Activated T-cell treated with anti-CD3 and anti-CD28 coated beads, Interleukin-2, amount 50 U/mL, for 4 hours (primary cell): ENCODE measurements at regions not wholly inside any gene's neighbourhood (a gene's known extent, or its start where the extent isn't known, plus 50 kb on each side); places are given as distances from the start of the nearest gene placed in this dataset.

Source experiments
- ATAC-seq, 2 donors: fragments of 200-7000 bp; cut with Tn5 transposase; one replicate each; pipeline ENCODE4 v1.10.0; 2021
- DNase-seq: peaks from one replicate; pipeline ENCODE4 v3.0.0-alpha.2; 2020
- H3K27me3 Mint-ChIP-seq: one replicate; pipeline ENCODE4 v1.8.0; 2021; ENCODE audit warnings: low read depth, mixed read lengths
- H3K36me3 Mint-ChIP-seq: one replicate; pipeline ENCODE4 v1.8.0; 2022; ENCODE audit warnings: mixed read lengths; ENCODE audit not compliant: insufficient read depth
- H3K4me1 Mint-ChIP-seq: one replicate; pipeline ENCODE4 v1.8.0; 2021; ENCODE audit warnings: low read depth, mixed read lengths
- H3K4me3 Mint-ChIP-seq: one replicate; pipeline ENCODE4 v1.8.0; 2021; ENCODE audit warnings: mild to moderate bottlenecking, moderate library complexity, mixed read lengths
- H3K9me3 Mint-ChIP-seq: one replicate; pipeline ENCODE4 v1.8.0; 2021; ENCODE audit warnings: mixed read lengths

DNA sequence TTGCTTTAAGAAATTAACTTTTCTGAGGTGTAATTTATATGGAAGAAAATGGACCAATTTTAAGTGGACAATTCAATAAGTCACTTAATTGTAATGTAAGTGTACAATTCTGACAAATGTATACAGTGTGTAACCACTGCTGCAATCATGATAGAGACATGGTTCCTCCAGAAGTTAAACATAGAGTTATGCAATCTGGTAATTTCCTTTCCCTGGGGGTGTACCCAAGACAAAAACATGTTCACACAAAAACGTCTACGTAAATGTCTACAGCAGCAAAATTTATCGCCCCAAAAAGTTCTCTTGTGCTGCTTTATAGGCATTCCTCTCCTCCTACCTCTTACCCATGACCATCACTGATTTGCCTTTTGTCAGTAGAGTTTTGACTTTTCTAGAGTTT, 141.5 kb downstream of the AQP4 start:
- no peaks in the 10 kb centered on the region for H3K27me3 Mint-ChIP-seq

GRCh38 chr18:26722565-26722931, 143.0 kb downstream of the AQP4 start:
- Mint-ChIP-seq H3K4me3 (no peak overlapping the region), H3K4me1 (no peaks in the 10 kb centered on the region), H3K36me3 (no peaks in the 10 kb centered on the region), H3K9me3 (no peaks in the 10 kb centered on the region), H3K27me3 (no peaks in the 10 kb centered on the region)
- DNase-seq (no peak), ATAC-seq (no peak)

More for the DNA sequence above, 141.5 kb downstream of the AQP4 start:
- no peaks in the 10 kb centered on the region for H3K4me1 Mint-ChIP-seq
- H3K36me3 Mint-ChIP-seq: no peaks in the 10 kb centered on the region
- DNase-seq: no peak
- ATAC-seq: no peak
- H3K4me3 Mint-ChIP-seq: no peak overlapping the region
- no peaks in the 10 kb centered on the region for H3K9me3 Mint-ChIP-seq

DNA sequence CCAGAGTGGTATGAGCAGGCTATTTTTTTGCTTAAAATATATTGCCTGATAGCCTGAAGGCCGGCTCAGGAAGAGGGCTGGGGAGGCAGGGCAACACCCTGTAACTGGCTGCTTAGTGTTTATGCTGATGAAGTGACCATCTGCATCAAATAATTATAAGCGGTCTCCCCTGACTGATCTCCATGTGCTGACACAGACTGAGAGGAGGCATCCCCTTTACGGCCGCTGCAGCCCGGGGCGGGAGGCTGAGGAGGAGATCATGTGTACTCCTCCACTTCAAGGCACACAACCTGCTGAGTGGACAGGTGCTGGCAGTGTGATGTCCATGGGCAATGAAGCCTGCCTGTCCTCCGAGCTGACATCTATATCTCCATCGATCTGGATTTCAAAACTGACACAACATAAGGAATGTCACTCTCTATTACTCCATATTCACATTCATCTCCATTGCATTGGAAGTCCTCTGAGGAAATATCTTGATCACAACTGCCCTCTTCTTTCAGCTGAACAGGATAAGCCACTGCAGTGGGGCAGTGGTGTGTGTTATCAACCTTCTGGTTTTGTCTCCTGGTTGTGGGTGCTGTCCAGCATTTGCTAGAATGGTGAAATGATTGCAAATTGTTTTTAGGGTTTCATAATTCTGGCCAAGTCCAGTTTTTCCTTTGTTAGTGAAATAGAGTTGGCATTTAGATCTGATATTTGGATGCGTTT, 143.5 kb downstream of the AQP4 start:
- Mint-ChIP-seq H3K27me3 (no peaks in the 10 kb centered on the region), H3K9me3 (no peaks in the 10 kb centered on the region), H3K4me1 (no peaks in the 10 kb centered on the region), H3K36me3 (no peaks in the 10 kb centered on the region), H3K4me3 (no peak overlapping the region)
- no peak for DNase-seq
- no peak for ATAC-seq

GRCh38 chr18:26719896-26720295, 145.6 kb downstream of the AQP4 start:
- Mint-ChIP-seq H3K9me3 (no peaks in the 10 kb centered on the region), H3K4me3 (no peak overlapping the region), H3K36me3 (no peaks in the 10 kb centered on the region), H3K4me1 (no peaks in the 10 kb centered on the region), H3K27me3 (no peaks in the 10 kb centered on the region)
- ATAC-seq: no peak
- no peak for DNase-seq

DNA sequence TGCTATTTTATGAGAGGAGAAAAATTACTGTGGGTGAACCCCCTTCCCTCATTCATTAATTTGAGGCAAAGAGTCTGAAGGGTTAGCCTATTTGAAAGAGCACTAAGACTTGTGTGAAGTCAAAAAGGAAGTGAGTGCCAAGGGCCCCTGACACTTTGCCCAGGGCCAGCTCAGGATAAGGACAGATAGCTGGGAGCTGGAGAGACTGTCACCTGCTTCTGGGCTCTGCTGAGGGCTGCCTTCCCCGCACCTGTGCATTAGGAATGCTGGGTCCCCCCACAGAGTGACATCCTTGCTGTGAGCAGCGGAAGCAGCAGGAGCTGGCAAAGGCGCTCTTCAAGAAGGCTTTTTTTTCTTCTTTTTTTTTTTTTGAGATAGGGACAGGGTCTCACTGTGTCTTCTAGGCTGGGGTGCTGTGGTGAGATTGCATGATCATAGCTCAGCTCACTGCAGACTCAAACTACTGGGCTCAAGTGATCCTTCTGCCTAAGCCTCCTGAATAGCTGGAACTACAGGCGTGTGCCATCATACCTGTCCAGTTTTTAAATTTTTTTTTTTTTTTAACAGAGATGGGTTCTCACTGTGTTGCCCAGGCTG, 148.3 kb downstream of the AQP4 start:
- Mint-ChIP-seq H3K27me3 (no peaks in the 10 kb centered on the region), H3K4me3 (no peak overlapping the region), H3K36me3 (no peaks in the 10 kb centered on the region), H3K9me3 (no peaks in the 10 kb centered on the region), H3K4me1 (no peaks in the 10 kb centered on the region)
- DNase-seq: no peak
- no peak for ATAC-seq

DNA sequence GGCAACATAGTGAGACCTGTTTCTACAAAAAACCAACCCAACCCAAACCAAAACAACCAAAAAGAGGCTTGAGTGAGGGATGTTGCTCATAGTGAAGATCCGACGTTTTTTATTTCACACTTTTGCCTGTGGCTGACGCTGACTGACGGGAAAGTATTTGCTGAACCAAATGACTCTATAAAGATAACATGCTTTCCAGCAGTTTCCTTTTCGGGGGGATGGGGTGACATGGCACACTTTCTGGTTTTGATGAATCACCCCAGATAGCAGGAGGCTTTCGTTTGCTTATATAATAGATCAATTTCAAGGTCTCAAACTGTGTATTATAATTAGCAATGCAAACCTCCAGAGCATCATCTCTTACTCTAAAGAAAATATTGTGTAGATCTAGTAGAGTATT, 150.8 kb downstream of the AQP4 start:
- DNase-seq (no peak), ATAC-seq (no peak)
- H3K4me3 Mint-ChIP-seq: no peak overlapping the region
- H3K27me3 Mint-ChIP-seq: peaks cover 3% of the 10 kb centered on the region
- no peaks in the 10 kb centered on the region for H3K4me1 Mint-ChIP-seq
- no peaks in the 10 kb centered on the region for H3K9me3 Mint-ChIP-seq
- H3K36me3 Mint-ChIP-seq: no peaks in the 10 kb centered on the region

GRCh38 chr18:26711756-26712155, 153.8 kb downstream of the AQP4 start:
- no peak for ATAC-seq
- H3K9me3 Mint-ChIP-seq: no peaks in the 10 kb centered on the region
- no peaks in the 10 kb centered on the region for H3K36me3 Mint-ChIP-seq

GRCh38 chr18:26710470-26711096, 154.9 kb downstream of the AQP4 start:
- Mint-ChIP-seq H3K27me3 (peaks cover 5% of the 10 kb centered on the region), H3K4me1 (no peaks in the 10 kb centered on the region), H3K9me3 (no peaks in the 10 kb centered on the region), H3K36me3 (no peaks in the 10 kb centered on the region), H3K4me3 (no peak overlapping the region)
- ATAC-seq: no peak
- no peak for DNase-seq

More at GRCh38 chr18:26711756-26712155, 153.8 kb downstream of the AQP4 start:
- Mint-ChIP-seq H3K4me3 (no peak overlapping the region), H3K27me3 (peaks cover 5% of the 10 kb centered on the region), H3K4me1 (no peaks in the 10 kb centered on the region)
- no peak for DNase-seq

- ATAC-seq: no peak
- no peak overlapping the region for H3K4me3 Mint-ChIP-seq
- no peak for DNase-seq
- H3K36me3 Mint-ChIP-seq: no peaks in the 10 kb centered on the region
- peaks cover 5% of the 10 kb centered on the region for H3K27me3 Mint-ChIP-seq
- no peaks in the 10 kb centered on the region for H3K9me3 Mint-ChIP-seq
- H3K4me1 Mint-ChIP-seq: no peaks in the 10 kb centered on the region
Measured at GRCh38 chr18:26709897-26710296, 155.6 kb downstream of the AQP4 start.

DNA sequence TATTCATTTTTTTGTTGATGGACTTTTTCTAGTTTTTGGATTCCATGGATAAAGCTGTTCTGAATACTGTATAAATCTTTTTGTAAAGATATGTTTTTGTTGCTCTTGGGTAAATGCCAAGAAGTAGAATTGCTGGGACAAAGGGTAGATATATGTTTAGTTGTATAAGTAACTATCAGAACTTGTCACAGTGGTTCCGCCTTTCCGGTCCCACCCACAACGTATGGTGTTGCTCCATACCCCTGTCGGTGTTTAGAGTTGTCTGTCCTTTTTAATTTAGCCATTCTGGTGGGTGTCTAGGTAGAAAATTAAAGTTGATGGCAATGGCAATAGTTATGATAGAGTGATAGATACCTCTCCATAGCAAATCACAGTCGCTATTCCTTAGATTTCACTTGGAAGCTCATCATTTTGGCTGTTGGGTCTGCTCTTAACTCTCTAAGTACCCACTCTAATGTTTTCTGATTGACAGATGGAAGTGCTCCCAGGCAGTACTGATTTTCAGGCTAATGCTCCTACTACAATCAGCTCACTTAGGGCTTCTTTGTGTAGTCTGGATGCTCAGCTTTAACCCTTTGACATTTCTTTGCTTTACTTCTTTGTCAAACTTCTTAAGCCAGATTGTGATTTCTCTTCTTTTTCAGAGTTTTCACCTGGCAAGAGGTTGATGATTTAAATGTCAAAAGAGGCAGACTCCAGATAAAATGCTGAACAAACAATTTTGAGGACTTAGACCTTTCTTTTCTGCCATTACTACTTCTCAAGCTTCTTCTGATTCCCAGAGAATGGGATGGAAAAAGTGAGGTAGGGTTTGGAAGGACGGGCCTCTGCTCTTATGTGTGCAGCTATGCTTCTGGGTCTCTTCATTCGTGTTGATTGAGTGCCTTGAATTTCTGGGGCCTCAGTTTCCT, 156.4 kb downstream of the AQP4 start:
- Mint-ChIP-seq H3K9me3 (no peaks in the 10 kb centered on the region), H3K4me1 (no peaks in the 10 kb centered on the region), H3K36me3 (no peaks in the 10 kb centered on the region), H3K4me3 (no peak overlapping the region), H3K27me3 (peaks cover 5% of the 10 kb centered on the region)
- ATAC-seq: no peak
- DNase-seq: no peak

GRCh38 chr18:26706911-26707351, 158.6 kb downstream of the AQP4 start:
- H3K36me3 Mint-ChIP-seq: no peaks in the 10 kb centered on the region
- no peak for DNase-seq
- H3K4me3 Mint-ChIP-seq: no peak overlapping the region
- H3K4me1 Mint-ChIP-seq: no peaks in the 10 kb centered on the region
- H3K9me3 Mint-ChIP-seq: no peaks in the 10 kb centered on the region
- ATAC-seq: no peak
- peaks cover 5% of the 10 kb centered on the region for H3K27me3 Mint-ChIP-seq

- H3K36me3 Mint-ChIP-seq: no peaks in the 10 kb centered on the region
- no peak overlapping the region for H3K4me3 Mint-ChIP-seq
- no peaks in the 10 kb centered on the region for H3K9me3 Mint-ChIP-seq
- DNase-seq (no peak), ATAC-seq (no peak)
- no peaks in the 10 kb centered on the region for H3K4me1 Mint-ChIP-seq
- peaks cover 5% of the 10 kb centered on the region for H3K27me3 Mint-ChIP-seq
Measured at GRCh38 chr18:26705757-26706156, 157.4 kb upstream of the KCTD1 start.

- no peak for DNase-seq
- no peak for ATAC-seq
- no peaks in the 10 kb centered on the region for H3K36me3 Mint-ChIP-seq
- H3K4me3 Mint-ChIP-seq: no peak overlapping the region
- H3K9me3 Mint-ChIP-seq: no peaks in the 10 kb centered on the region
- no peaks in the 10 kb centered on the region for H3K4me1 Mint-ChIP-seq
- peaks cover 2% of the 10 kb centered on the region for H3K27me3 Mint-ChIP-seq
Measured at GRCh38 chr18:26703170-26703930, 155.0 kb upstream of the KCTD1 start.

- Mint-ChIP-seq H3K27me3 (no peaks in the 10 kb centered on the region), H3K36me3 (no peaks in the 10 kb centered on the region), H3K9me3 (no peaks in the 10 kb centered on the region), H3K4me1 (no peaks in the 10 kb centered on the region), H3K4me3 (no peak overlapping the region)
- no peak for ATAC-seq
- DNase-seq: no peak
Measured at GRCh38 chr18:26702086-26702485, 153.7 kb upstream of the KCTD1 start.
